ENCODE measurements at regions not wholly inside any gene's neighbourhood (a gene's known extent, or its start where the extent isn't known, plus 50 kb on each side); places are given as distances from the start of the nearest gene placed in this dataset.

GRCh38 chr6:167701010-167701409 is 125.7 kb upstream of the AFDN start:
- no peak for TF ChIP-seq CTCF (IDR thresholded peaks at IDR 0.05; ENCODE audit: low read length)
- no peak for TF ChIP-seq EZH2 (optimal IDR thresholded peaks at IDR 0.05; ENCODE audit: low read depth, low read length)

Data from MM.1S (cell line).